ENCODE measurements at regions not wholly inside any gene's neighbourhood (a gene's known extent, or its start where the extent isn't known, plus 50 kb on each side); places are given as distances from the start of the nearest gene placed in this dataset.
A peak's percentile ranks its signal among the peaks of the same experiment; 100 is the strongest.
"Not testable (repeated sequence)": the region's sequence is repeated elsewhere in the genome, so short reads cannot be mapped to it uniquely, and the experiment has no call there.

DNA sequence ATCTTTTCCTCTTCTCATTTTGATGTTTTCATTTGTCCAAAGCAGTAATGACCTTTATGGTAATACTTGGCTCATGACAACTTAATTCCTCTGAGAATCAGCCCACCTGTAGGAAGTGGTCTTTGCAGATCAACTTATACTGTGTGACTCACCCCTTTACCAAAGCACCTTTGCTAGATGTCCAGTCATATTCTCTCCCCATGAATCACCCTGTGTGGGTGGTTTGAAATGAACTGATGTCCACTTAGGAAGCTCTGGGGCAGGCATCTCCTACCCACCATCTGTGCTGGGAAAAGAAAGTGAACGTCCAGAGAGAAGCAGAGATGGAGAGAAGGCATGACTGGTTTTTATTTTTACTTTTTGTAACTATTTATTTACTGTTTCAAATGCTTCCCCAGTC is 410.3 kb downstream of the KIF20B start:
- FAIRE-seq = no peak
- Histone ChIP-seq H3K9ac (ENCODE audit: low read length in 3 of 3) (no peak overlapping the region), H3K27me3 (ENCODE audit: control insufficient read depth, insufficient read depth, low read length) (no peaks in the 10 kb centered on the region), H3K4me1 (ENCODE audit: control insufficient read depth in 2 of 3, insufficient read depth in 2 of 3, low read depth in 1 of 3, low read length in 3 of 3) (no peaks in the 10 kb centered on the region), H3K9me3 (ENCODE audit: control insufficient read depth in 2 of 3, insufficient read depth in 1 of 3, low read length in 3 of 3) (no peaks in the 10 kb centered on the region), H3K36me3 (ENCODE audit: control insufficient read depth in 2 of 3, insufficient read depth in 3 of 3, low read length in 3 of 3) (no peaks in the 10 kb centered on the region), H3K4me3 (ENCODE audit: low read length in 3 of 3) (no peak overlapping the region), H3K27ac (ENCODE audit: low read depth in 2 of 2, low read length in 2 of 2) (no peak overlapping the region)
- intact Hi-C loops (cut with DNase I) = no loop called here
- TF ChIP-seq, protein P1, sequence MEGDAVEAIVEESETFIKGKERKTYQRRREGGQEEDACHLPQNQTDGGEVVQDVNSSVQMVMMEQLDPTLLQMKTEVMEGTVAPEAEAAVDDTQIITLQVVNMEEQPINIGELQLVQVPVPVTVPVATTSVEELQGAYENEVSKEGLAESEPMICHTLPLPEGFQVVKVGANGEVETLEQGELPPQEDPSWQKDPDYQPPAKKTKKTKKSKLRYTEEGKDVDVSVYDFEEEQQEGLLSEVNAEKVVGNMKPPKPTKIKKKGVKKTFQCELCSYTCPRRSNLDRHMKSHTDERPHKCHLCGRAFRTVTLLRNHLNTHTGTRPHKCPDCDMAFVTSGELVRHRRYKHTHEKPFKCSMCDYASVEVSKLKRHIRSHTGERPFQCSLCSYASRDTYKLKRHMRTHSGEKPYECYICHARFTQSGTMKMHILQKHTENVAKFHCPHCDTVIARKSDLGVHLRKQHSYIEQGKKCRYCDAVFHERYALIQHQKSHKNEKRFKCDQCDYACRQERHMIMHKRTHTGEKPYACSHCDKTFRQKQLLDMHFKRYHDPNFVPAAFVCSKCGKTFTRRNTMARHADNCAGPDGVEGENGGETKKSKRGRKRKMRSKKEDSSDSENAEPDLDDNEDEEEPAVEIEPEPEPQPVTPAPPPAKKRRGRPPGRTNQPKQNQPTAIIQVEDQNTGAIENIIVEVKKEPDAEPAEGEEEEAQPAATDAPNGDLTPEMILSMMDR (IDR thresholded peaks at IDR 0.05; ENCODE audit: borderline replicate concordance, extremely low read depth, insufficient read depth) = no peak
- DNase-seq = no peak

DNA sequence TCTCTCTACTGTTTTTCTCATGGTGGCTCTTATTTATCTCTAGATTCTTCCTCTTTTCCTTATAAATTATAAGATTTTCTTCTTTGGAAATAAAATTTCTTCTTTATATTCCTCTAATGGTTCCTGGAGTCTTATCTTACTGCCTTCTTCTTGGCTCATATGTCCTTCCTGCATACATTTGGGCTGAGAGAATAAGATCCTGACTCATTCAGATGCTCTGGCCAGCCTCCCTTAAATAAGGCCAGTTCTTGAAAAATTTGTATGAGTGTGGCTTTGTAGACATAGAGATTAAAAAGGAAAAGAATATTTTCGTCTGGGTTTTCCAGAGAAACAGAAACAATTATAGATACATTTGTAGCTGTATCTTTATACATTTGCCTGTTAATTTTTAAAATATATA is 411.3 kb downstream of the KIF20B start:
- DNase-seq (no peak), FAIRE-seq (no peak)
- TF ChIP-seq, protein P1 (IDR thresholded peaks at IDR 0.05; ENCODE audit: borderline replicate concordance, extremely low read depth, insufficient read depth) = no peak
- intact Hi-C loops (cut with DNase I) = no loop called here
- H3K9me3 ChIP-seq (ENCODE audit: control insufficient read depth in 2 of 3, insufficient read depth in 1 of 3, low read length in 3 of 3) = no peaks in the 10 kb centered on the region
- H3K4me3 ChIP-seq (ENCODE audit: low read length in 3 of 3) = no peak overlapping the region
- no peaks in the 10 kb centered on the region for H3K4me1 ChIP-seq (ENCODE audit: control insufficient read depth in 2 of 3, insufficient read depth in 2 of 3, low read depth in 1 of 3, low read length in 3 of 3)
- H3K27ac ChIP-seq (ENCODE audit: low read depth in 2 of 2, low read length in 2 of 2) = no peak overlapping the region
- no peaks in the 10 kb centered on the region for H3K27me3 ChIP-seq (ENCODE audit: control insufficient read depth, insufficient read depth, low read length)
- H3K9ac ChIP-seq (ENCODE audit: low read length in 3 of 3) = no peak overlapping the region
- H3K36me3 ChIP-seq (ENCODE audit: control insufficient read depth in 2 of 3, insufficient read depth in 3 of 3, low read length in 3 of 3) = no peaks in the 10 kb centered on the region

DNA sequence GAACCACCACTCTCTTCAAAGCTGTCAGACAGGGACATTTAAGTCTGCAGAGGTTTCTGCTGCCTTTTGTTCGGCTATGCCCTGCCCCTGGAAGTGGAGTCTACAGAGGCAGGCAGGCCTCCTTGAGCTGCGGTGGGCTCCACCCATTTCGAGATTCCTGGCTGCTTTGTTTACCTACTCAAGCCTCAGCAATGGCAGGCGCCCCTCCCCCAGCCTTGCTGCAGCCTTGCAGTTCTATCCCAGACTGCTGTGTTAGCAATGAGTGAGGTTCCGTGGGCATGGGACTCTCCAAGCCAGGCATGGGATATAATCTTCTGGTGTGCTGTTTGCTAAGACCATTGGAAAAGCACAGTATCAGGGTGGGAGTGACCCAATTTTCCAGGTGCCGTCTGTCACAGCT is 417.2 kb downstream of the KIF20B start:
- intact Hi-C loops (cut with DNase I); FAIRE-seq; H3K27ac ChIP-seq (ENCODE audit: low read depth in 2 of 2, low read length in 2 of 2): not testable (repeated sequence)

DNA sequence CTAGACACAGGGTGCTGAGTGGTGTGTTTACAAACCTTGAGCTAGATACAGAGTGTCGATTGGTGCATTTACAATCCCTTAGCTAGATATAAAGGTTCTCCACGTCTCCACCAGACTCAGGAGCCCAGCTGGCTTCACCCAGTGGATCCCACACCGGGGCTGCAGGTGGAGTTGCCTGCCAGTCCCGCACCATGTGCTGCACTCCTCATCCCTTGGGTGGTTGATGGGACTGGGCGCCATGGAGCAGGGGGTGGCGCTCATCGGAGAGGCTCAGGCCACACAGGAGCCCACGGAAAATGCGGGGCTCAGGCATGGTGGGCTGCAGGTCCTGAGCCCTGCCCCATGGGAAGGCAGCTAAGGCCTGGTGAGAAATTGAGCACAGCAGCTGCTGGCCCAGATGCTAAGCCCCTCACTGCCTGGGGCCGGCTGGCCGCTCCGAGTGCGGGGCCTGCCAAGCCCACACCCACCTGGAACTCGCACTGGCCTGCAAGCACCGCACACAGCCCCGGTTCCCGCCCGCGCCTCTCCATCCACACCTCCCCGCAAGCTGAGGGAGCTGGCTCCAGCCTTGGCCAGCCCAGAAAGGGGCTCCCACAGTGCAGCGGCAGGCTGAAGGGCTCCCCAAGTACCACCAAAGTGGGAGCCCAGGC is 418.4 kb downstream of the KIF20B start:
- H3K27me3 ChIP-seq (ENCODE audit: control insufficient read depth, insufficient read depth, low read length); H3K4me1 ChIP-seq (ENCODE audit: control insufficient read depth in 2 of 3, insufficient read depth in 2 of 3, low read depth in 1 of 3, low read length in 3 of 3); FAIRE-seq; H3K9me3 ChIP-seq (ENCODE audit: control insufficient read depth in 2 of 3, insufficient read depth in 1 of 3, low read length in 3 of 3); H3K9ac ChIP-seq (ENCODE audit: low read length in 3 of 3); H3K27ac ChIP-seq (ENCODE audit: low read depth in 2 of 2, low read length in 2 of 2); H3K36me3 ChIP-seq (ENCODE audit: control insufficient read depth in 2 of 3, insufficient read depth in 3 of 3, low read length in 3 of 3); H3K4me3 ChIP-seq (ENCODE audit: low read length in 3 of 3); intact Hi-C loops (cut with DNase I): not testable (repeated sequence)
- DNase-seq = peak in 1 of 5 donors; percentile 59

More for the DNA sequence above, 417.2 kb downstream of the KIF20B start:
- not testable (repeated sequence) for H3K27me3 ChIP-seq (ENCODE audit: control insufficient read depth, insufficient read depth, low read length); H3K36me3 ChIP-seq (ENCODE audit: control insufficient read depth in 2 of 3, insufficient read depth in 3 of 3, low read length in 3 of 3); H3K9me3 ChIP-seq (ENCODE audit: control insufficient read depth in 2 of 3, insufficient read depth in 1 of 3, low read length in 3 of 3); H3K4me3 ChIP-seq (ENCODE audit: low read length in 3 of 3); H3K9ac ChIP-seq (ENCODE audit: low read length in 3 of 3); H3K4me1 ChIP-seq (ENCODE audit: control insufficient read depth in 2 of 3, insufficient read depth in 2 of 3, low read depth in 1 of 3, low read length in 3 of 3)
- DNase-seq = peak in 1 of 5 donors; percentile 28

Data from kidney (tissue), 13 donors.